HEK293 (cell line): ENCODE measurements at regions not wholly inside any gene's neighbourhood (a gene's known extent, or its start where the extent isn't known, plus 50 kb on each side); places are given as distances from the start of the nearest gene placed in this dataset.

Experiments used
- CTCF ChIP-seq: fragments of 450-650 bp; formaldehyde crosslinking; IDR thresholded peaks from 2 replicates; pipeline ENCODE4 v1.5.1; 2016; ENCODE audit warnings: missing biosample characterization, missing genetic modification characterization
- MEIS1 ChIP-seq: sonication (generic); formaldehyde crosslinking; IDR thresholded peaks from 2 replicates; pipeline ENCODE4 v1.8.1; 2022; ENCODE audit warnings: missing genetic modification reagents, mild to moderate bottlenecking, borderline replicate concordance
- SCRT1 ChIP-seq: fragments of 450-650 bp; formaldehyde crosslinking; IDR thresholded peaks from 2 replicates; pipeline ENCODE4 v1.5.1; 2016; ENCODE audit warnings: missing biosample characterization, missing genetic modification characterization, borderline replicate concordance
- YY1 ChIP-seq: fragments of 450-650 bp; formaldehyde crosslinking; IDR thresholded peaks from 2 replicates; pipeline ENCODE4 v1.5.1; 2018; ENCODE audit warnings: missing biosample characterization, missing genetic modification characterization
- ZBTB11 ChIP-seq: fragments of 450-650 bp; formaldehyde crosslinking; conservative IDR thresholded peaks from 2 replicates; pipeline ENCODE4 v1.5.1; 2016; ENCODE audit warnings: low read depth, missing biosample characterization, missing genetic modification characterization
- ZBTB7A ChIP-seq: fragments of 450-650 bp; formaldehyde crosslinking; IDR thresholded peaks from 2 replicates; pipeline ENCODE4 v1.5.1; 2016; ENCODE audit warnings: low read depth, missing biosample characterization, missing genetic modification characterization
- ZNF133 ChIP-seq: fragments of 450-650 bp; formaldehyde crosslinking; IDR thresholded peaks from 2 replicates; pipeline ENCODE4 v1.5.1; 2016; ENCODE audit warnings: missing biosample characterization, missing genetic modification characterization
- ZNF274 ChIP-seq, 2 experiments: fragments of 200-500 bp in 1 of 2; fragments of 450-650 bp in 1 of 2; sonication (Bioruptor generic) in 1 of 2; formaldehyde crosslinking in 1 of 2; IDR thresholded peaks; 2 replicates each; pipeline versions ENCODE4 v1.5.1 to v1.6.1; 2014 to 2016; ENCODE audit warnings: borderline replicate concordance in 1 of 2, inconsistent platforms in 1 of 2, low read length in 1 of 2, missing biosample characterization in 1 of 2, missing genetic modification characterization in 1 of 2
- ZNF449 ChIP-seq: fragments of 450-650 bp; formaldehyde crosslinking; IDR thresholded peaks from 2 replicates; pipeline ENCODE4 v1.5.1; 2017; ENCODE audit warnings: missing biosample characterization, mild to moderate bottlenecking, missing genetic modification characterization, moderate library complexity
- ZNF558 ChIP-seq: fragments of 450-650 bp; formaldehyde crosslinking; IDR thresholded peaks from 2 replicates; pipeline ENCODE4 v1.5.1; 2016; ENCODE audit warnings: missing biosample characterization, missing genetic modification characterization
- ZNF843 ChIP-seq: fragments of 450-650 bp; formaldehyde crosslinking; IDR thresholded peaks from 2 replicates; pipeline ENCODE4 v1.5.1; 2016; ENCODE audit warnings: missing biosample characterization, missing genetic modification characterization
- TF ChIP-seq, protein P1 (sequence below): fragments of 450-650 bp; formaldehyde crosslinking; conservative IDR thresholded peaks from 2 replicates; pipeline ENCODE4 v1.5.1; 2016; ENCODE audit warnings: low read depth, missing biosample characterization, missing genetic modification characterization
- TF ChIP-seq, protein P2 (sequence below): fragments of 450-650 bp; formaldehyde crosslinking; IDR thresholded peaks from 2 replicates; pipeline ENCODE4 v1.5.1; 2017; ENCODE audit warnings: missing biosample characterization, missing genetic modification characterization

GRCh38 chr12:94763462-94763861, 113.1 kb upstream of the TMCC3 start:
- TF ChIP-seq CTCF (tag by site-specific recombination): no peak
- no peak for TF ChIP-seq ZBTB11 (tag by site-specific recombination)
- no peak for TF ChIP-seq ZNF133 (tag by site-specific recombination)
- no peak for TF ChIP-seq ZNF558
- TF ChIP-seq ZNF449: no peak
- TF ChIP-seq SCRT1: no peak
- TF ChIP-seq ZNF843 (tag by site-specific recombination): no peak
- TF ChIP-seq ZBTB7A: no peak
- TF ChIP-seq, protein P1, sequence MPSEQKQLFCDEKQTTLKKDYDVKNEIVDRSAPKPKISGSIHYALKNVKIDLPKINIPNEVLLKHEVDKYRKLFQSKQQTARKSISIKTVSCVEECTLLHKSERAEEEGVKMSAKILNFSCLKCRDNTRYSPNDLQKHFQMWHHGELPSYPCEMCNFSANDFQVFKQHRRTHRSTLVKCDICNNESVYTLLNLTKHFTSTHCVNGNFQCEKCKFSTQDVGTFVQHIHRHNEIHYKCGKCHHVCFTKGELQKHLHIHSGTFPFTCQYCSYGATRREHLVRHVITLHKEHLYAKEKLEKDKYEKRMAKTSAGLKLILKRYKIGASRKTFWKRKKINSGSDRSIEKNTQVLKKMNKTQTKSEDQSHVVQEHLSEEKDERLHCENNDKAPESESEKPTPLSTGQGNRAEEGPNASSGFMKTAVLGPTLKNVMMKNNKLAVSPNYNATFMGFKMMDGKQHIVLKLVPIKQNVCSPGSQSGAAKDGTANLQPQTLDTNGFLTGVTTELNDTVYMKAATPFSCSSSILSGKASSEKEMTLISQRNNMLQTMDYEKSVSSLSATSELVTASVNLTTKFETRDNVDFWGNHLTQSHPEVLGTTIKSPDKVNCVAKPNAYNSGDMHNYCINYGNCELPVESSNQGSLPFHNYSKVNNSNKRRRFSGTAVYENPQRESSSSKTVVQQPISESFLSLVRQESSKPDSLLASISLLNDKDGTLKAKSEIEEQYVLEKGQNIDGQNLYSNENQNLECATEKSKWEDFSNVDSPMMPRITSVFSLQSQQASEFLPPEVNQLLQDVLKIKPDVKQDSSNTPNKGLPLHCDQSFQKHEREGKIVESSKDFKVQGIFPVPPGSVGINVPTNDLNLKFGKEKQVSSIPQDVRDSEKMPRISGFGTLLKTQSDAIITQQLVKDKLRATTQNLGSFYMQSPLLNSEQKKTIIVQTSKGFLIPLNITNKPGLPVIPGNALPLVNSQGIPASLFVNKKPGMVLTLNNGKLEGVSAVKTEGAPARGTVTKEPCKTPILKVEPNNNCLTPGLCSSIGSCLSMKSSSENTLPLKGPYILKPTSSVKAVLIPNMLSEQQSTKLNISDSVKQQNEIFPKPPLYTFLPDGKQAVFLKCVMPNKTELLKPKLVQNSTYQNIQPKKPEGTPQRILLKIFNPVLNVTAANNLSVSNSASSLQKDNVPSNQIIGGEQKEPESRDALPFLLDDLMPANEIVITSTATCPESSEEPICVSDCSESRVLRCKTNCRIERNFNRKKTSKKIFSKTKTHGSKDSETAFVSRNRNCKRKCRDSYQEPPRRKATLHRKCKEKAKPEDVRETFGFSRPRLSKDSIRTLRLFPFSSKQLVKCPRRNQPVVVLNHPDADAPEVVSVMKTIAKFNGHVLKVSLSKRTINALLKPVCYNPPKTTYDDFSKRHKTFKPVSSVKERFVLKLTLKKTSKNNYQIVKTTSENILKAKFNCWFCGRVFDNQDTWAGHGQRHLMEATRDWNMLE (tag by site-specific recombination): no peak
- TF ChIP-seq, protein P2, sequence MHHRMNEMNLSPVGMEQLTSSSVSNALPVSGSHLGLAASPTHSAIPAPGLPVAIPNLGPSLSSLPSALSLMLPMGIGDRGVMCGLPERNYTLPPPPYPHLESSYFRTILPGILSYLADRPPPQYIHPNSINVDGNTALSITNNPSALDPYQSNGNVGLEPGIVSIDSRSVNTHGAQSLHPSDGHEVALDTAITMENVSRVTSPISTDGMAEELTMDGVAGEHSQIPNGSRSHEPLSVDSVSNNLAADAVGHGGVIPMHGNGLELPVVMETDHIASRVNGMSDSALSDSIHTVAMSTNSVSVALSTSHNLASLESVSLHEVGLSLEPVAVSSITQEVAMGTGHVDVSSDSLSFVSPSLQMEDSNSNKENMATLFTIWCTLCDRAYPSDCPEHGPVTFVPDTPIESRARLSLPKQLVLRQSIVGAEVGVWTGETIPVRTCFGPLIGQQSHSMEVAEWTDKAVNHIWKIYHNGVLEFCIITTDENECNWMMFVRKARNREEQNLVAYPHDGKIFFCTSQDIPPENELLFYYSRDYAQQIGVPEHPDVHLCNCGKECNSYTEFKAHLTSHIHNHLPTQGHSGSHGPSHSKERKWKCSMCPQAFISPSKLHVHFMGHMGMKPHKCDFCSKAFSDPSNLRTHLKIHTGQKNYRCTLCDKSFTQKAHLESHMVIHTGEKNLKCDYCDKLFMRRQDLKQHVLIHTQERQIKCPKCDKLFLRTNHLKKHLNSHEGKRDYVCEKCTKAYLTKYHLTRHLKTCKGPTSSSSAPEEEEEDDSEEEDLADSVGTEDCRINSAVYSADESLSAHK (tag by site-specific recombination): no peak
- no peak for TF ChIP-seq ZNF274 (IDR thresholded peaks at IDR 0.05; ENCODE audit: low read length)
- no peak for TF ChIP-seq ZNF274 (tag by site-specific recombination; IDR thresholded peaks at IDR 0.05; ENCODE audit: borderline replicate concordance)
- no peak for TF ChIP-seq MEIS1 (CRISPR knock-in tag)
- TF ChIP-seq YY1 (tag by site-specific recombination): no peak
